Testis (tissue), 2 donors: ENCODE measurements at regions not wholly inside any gene's neighbourhood (a gene's known extent, or its start where the extent isn't known, plus 50 kb on each side); places are given as distances from the start of the nearest gene placed in this dataset.

ENCODE experiments used
- CTCF ChIP-seq, 3 experiments: fragments of 450-650 bp in 2 of 3; fragments of 200-600 bp in 1 of 3; sonication (generic) in 1 of 3; IDR thresholded peaks; one replicate each; pipeline ENCODE4 v1.5.1; 2016 to 2019; ENCODE audit warnings: antibody characterized with exemption in 3 of 3, mild to moderate bottlenecking in 2 of 3, moderate library complexity in 1 of 3
- POLR2A ChIP-seq: fragments of 450-650 bp; IDR thresholded peaks from one replicate; pipeline ENCODE4 v1.6.1; 2017; ENCODE audit warnings: antibody characterized with exemption, mild to moderate bottlenecking, moderate library complexity

- TF ChIP-seq CTCF (IDR thresholded peaks at IDR 0.05) (no peak), POLR2A (no peak)
Measured at GRCh38 chr20:50395251-50395729, 114.9 kb upstream of the PTPN1 start.
